ENCODE measurements at regions not wholly inside any gene's neighbourhood (a gene's known extent, or its start where the extent isn't known, plus 50 kb on each side); places are given as distances from the start of the nearest gene placed in this dataset.
A peak's percentile ranks its signal among the peaks of the same experiment; 100 is the strongest.

- no peak for DNase-seq (ENCODE audit: low read depth)
Measured at GRCh38 chr9:100671898-100672297, 94.0 kb downstream of the CAVIN4 start.

DNA sequence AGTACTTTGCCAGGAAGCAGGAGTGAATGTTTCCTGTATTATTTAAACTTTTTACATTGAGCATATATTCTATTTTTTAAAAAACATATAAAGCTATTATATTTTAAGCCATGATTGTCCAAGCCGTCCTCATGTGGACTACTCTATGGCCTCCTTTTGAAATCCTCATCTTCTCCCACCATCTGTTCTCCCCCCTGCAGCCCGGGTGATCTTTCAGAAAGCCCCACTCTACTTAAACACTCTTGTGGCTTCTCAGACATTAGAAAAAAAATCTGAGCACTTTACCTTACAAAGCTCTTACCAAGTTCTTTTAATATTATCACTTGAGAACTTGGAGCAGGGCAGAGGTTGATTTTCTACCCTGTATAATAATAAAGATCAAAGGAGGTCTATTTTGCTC, 95.4 kb downstream of the CAVIN4 start:
- H3K9me3 ChIP-seq (ENCODE audit: control insufficient read depth, low read length), result no peaks in the 10 kb centered on the region
- H3K9ac ChIP-seq (ENCODE audit: low read length), result no peak overlapping the region
- H3K27me3 ChIP-seq (replicated peaks; ENCODE audit: control insufficient read depth, insufficient read depth, low read length), result no peaks in the 10 kb centered on the region
- no peaks in the 10 kb centered on the region for H3K36me3 ChIP-seq (ENCODE audit: control insufficient read depth, insufficient read depth, low read length, severe bottlenecking)
- H3K4me3 ChIP-seq (ENCODE audit: low read length), result no peak overlapping the region
- H3K4me1 ChIP-seq (ENCODE audit: control insufficient read depth, insufficient read depth, low read length), result peaks cover 22% of the 10 kb centered on the region
- DNase-seq (ENCODE audit: low read depth), result no peak

More at GRCh38 chr9:100671898-100672297, 94.0 kb downstream of the CAVIN4 start:
- Histone ChIP-seq H3K9me3 (ENCODE audit: control insufficient read depth, low read length) (no peaks in the 10 kb centered on the region), H3K36me3 (ENCODE audit: control insufficient read depth, insufficient read depth, low read length, severe bottlenecking) (no peaks in the 10 kb centered on the region), H3K4me1 (ENCODE audit: control insufficient read depth, insufficient read depth, low read length) (peaks cover 22% of the 10 kb centered on the region), H3K4me3 (ENCODE audit: low read length) (no peak overlapping the region), H3K27me3 (replicated peaks; ENCODE audit: control insufficient read depth, insufficient read depth, low read length) (no peaks in the 10 kb centered on the region), H3K9ac (ENCODE audit: low read length) (no peak overlapping the region)

GRCh38 chr9:100674419-100675122, 96.7 kb downstream of the CAVIN4 start:
- Histone ChIP-seq H3K4me1 (ENCODE audit: control insufficient read depth, insufficient read depth, low read length) (peaks cover 22% of the 10 kb centered on the region), H3K27me3 (replicated peaks; ENCODE audit: control insufficient read depth, insufficient read depth, low read length) (no peaks in the 10 kb centered on the region), H3K9ac (ENCODE audit: low read length) (no peak overlapping the region), H3K36me3 (ENCODE audit: control insufficient read depth, insufficient read depth, low read length, severe bottlenecking) (no peaks in the 10 kb centered on the region), H3K9me3 (ENCODE audit: control insufficient read depth, low read length) (no peaks in the 10 kb centered on the region), H3K4me3 (ENCODE audit: low read length) (no peak overlapping the region)
- DNase-seq (ENCODE audit: low read depth), result peak; percentile 51

DNA sequence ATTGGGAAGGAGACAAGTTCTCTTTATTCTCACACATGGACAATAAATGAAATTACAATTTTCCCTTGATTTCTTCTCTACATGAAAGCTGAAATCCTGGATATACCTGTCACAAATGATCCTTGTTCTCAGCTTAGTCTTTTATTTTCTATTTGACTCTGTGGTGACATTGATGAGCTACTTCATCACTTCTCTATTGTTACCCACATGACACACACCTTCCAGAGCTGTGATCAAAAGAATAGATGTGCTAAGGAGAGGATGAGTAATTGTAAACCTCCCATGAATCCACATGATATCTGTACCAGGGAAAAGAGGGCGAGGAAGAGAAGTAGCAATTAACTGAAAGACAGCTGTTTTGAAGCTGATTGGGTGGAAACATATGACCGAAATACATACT, 102.0 kb downstream of the CAVIN4 start:
- no peak for DNase-seq (ENCODE audit: low read depth)
- Histone ChIP-seq H3K9me3 (ENCODE audit: control insufficient read depth, low read length) (no peaks in the 10 kb centered on the region), H3K4me1 (ENCODE audit: control insufficient read depth, insufficient read depth, low read length) (peaks cover 8% of the 10 kb centered on the region), H3K27me3 (replicated peaks; ENCODE audit: control insufficient read depth, insufficient read depth, low read length) (peaks cover 4% of the 10 kb centered on the region), H3K9ac (ENCODE audit: low read length) (no peak overlapping the region), H3K4me3 (ENCODE audit: low read length) (no peak overlapping the region), H3K36me3 (ENCODE audit: control insufficient read depth, insufficient read depth, low read length, severe bottlenecking) (no peaks in the 10 kb centered on the region)

DNA sequence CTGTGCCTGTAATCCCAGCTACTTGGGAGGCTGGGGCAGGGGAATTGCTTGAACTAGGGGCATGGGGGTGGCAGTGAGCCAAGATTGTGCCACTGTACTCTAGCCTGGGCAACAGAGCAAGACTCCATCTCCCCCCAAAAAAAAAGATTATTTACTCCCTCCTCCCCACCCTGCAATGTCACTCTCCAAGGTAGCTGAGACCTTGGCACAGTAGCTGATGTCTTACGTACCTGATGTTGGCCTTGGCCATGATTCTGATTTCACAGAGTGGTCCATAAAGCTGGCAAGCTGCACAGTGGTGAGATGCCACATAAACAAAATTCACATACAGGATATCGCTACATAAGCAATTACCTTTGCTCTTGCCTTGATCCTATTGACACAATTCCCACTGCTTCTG, 108.5 kb downstream of the CAVIN4 start:
- H3K4me3 ChIP-seq (ENCODE audit: low read length), result no peak overlapping the region
- H3K36me3 ChIP-seq (ENCODE audit: control insufficient read depth, insufficient read depth, low read length, severe bottlenecking), result no peaks in the 10 kb centered on the region
- H3K4me1 ChIP-seq (ENCODE audit: control insufficient read depth, insufficient read depth, low read length), result no peaks in the 10 kb centered on the region
- DNase-seq (ENCODE audit: low read depth), result no peak
- no peak overlapping the region for H3K9ac ChIP-seq (ENCODE audit: low read length)
- H3K9me3 ChIP-seq (ENCODE audit: control insufficient read depth, low read length), result no peaks in the 10 kb centered on the region
- peaks cover 4% of the 10 kb centered on the region for H3K27me3 ChIP-seq (replicated peaks; ENCODE audit: control insufficient read depth, insufficient read depth, low read length)

- Histone ChIP-seq H3K4me3 (ENCODE audit: low read length) (no peak overlapping the region), H3K9ac (ENCODE audit: low read length) (no peak overlapping the region), H3K36me3 (ENCODE audit: control insufficient read depth, insufficient read depth, low read length, severe bottlenecking) (no peaks in the 10 kb centered on the region), H3K9me3 (ENCODE audit: control insufficient read depth, low read length) (no peaks in the 10 kb centered on the region), H3K4me1 (ENCODE audit: control insufficient read depth, insufficient read depth, low read length) (no peaks in the 10 kb centered on the region), H3K27me3 (replicated peaks; ENCODE audit: control insufficient read depth, insufficient read depth, low read length) (no peaks in the 10 kb centered on the region)
- no peak for DNase-seq (ENCODE audit: low read depth)
Measured at GRCh38 chr9:100689635-100690034, 111.8 kb downstream of the CAVIN4 start.

DNA sequence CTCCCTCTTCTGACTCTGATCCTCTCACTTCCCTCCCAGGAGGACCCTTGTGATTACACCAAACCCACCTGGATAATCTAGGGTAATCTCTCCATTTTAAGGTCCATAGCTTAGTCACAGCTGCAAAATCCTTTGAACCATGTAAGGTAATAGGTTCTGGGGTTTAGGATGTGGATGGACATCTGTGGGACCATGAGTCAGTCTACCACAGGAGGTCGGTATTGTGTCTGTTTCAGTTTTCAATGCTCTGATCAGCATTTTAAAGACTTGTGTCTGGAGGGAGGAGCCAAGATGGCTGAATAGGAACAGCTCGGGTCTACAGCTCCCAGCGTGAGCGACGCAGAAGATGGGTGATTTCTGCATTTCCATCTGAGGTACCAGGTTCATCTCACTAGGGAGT, 112.6 kb downstream of the CAVIN4 start:
- Histone ChIP-seq H3K9me3 (ENCODE audit: control insufficient read depth, low read length) (no peaks in the 10 kb centered on the region), H3K4me3 (ENCODE audit: low read length) (no peak overlapping the region), H3K27me3 (replicated peaks; ENCODE audit: control insufficient read depth, insufficient read depth, low read length) (no peaks in the 10 kb centered on the region), H3K36me3 (ENCODE audit: control insufficient read depth, insufficient read depth, low read length, severe bottlenecking) (no peaks in the 10 kb centered on the region), H3K4me1 (ENCODE audit: control insufficient read depth, insufficient read depth, low read length) (no peaks in the 10 kb centered on the region), H3K9ac (ENCODE audit: low read length) (no peak overlapping the region)
- DNase-seq (ENCODE audit: low read depth), result no peak

- Histone ChIP-seq H3K4me1 (ENCODE audit: control insufficient read depth, insufficient read depth, low read length) (no peaks in the 10 kb centered on the region), H3K27me3 (replicated peaks; ENCODE audit: control insufficient read depth, insufficient read depth, low read length) (no peaks in the 10 kb centered on the region), H3K36me3 (ENCODE audit: control insufficient read depth, insufficient read depth, low read length, severe bottlenecking) (no peaks in the 10 kb centered on the region)
Measured at GRCh38 chr9:100697339-100697738, 119.5 kb downstream of the CAVIN4 start.

DNA sequence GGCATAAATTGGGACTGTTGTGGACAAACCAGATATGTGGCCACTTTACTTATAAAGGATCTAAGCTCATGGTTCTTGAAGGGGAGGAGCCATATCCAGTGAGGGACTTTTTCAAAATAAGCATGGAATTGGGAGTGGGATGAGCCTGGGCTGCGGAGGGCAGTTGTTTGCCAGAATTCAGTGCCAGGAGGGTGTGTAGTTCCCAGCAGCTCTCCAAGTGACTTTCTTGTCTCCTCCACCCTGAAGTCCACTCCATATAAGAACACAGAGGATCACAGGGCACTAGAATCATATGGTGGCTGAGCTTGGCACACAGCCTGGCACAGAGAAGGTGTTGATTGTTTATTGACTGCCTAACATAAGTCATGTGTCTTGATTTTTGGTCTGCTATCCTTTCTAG, 121.1 kb downstream of the CAVIN4 start:
- H3K9me3 ChIP-seq (ENCODE audit: control insufficient read depth, low read length), result no peaks in the 10 kb centered on the region
- no peak overlapping the region for H3K4me3 ChIP-seq (ENCODE audit: low read length)
- no peaks in the 10 kb centered on the region for H3K36me3 ChIP-seq (ENCODE audit: control insufficient read depth, insufficient read depth, low read length, severe bottlenecking)
- H3K9ac ChIP-seq (ENCODE audit: low read length), result no peak overlapping the region
- H3K4me1 ChIP-seq (ENCODE audit: control insufficient read depth, insufficient read depth, low read length), result no peaks in the 10 kb centered on the region
- peaks cover 5% of the 10 kb centered on the region for H3K27me3 ChIP-seq (replicated peaks; ENCODE audit: control insufficient read depth, insufficient read depth, low read length)
- no peak for DNase-seq (ENCODE audit: low read depth)

More at GRCh38 chr9:100697339-100697738, 119.5 kb downstream of the CAVIN4 start:
- Histone ChIP-seq H3K9ac (ENCODE audit: low read length) (no peak overlapping the region), H3K4me3 (ENCODE audit: low read length) (no peak overlapping the region), H3K9me3 (ENCODE audit: control insufficient read depth, low read length) (no peaks in the 10 kb centered on the region)
- no peak for DNase-seq (ENCODE audit: low read depth)

DNA sequence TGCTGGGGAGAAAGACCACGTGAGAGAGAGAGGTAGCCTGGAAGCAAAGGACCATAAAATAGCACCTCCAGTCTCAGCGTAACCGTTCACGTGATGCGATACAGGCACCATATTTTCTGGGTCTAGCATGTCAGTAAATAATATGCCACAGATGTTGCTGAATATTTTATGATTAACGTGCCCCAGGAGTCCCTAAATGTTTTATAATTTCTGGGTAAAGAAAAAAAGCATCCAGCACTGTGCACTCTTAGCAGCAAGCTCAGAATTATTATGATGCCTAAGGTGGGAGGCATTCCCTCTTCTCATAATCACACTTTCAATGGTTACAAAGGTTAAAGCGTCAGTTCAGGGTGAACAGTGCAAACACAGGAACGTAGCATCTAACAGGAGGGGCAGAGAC, 121.8 kb downstream of the CAVIN4 start:
- no peaks in the 10 kb centered on the region for H3K4me1 ChIP-seq (ENCODE audit: control insufficient read depth, insufficient read depth, low read length)

GRCh38 chr9:100700689-100701318, 122.9 kb downstream of the CAVIN4 start:
- DNase-seq (ENCODE audit: low read depth), result peak; percentile 25
- no peaks in the 10 kb centered on the region for H3K4me1 ChIP-seq (ENCODE audit: control insufficient read depth, insufficient read depth, low read length)

More for the DNA sequence above, 121.8 kb downstream of the CAVIN4 start:
- H3K27me3 ChIP-seq (replicated peaks; ENCODE audit: control insufficient read depth, insufficient read depth, low read length), result peaks cover 5% of the 10 kb centered on the region
- H3K9me3 ChIP-seq (ENCODE audit: control insufficient read depth, low read length), result no peaks in the 10 kb centered on the region
- DNase-seq (ENCODE audit: low read depth), result no peak
- H3K4me3 ChIP-seq (ENCODE audit: low read length), result no peak overlapping the region
- no peak overlapping the region for H3K9ac ChIP-seq (ENCODE audit: low read length)
- H3K36me3 ChIP-seq (ENCODE audit: control insufficient read depth, insufficient read depth, low read length, severe bottlenecking), result no peaks in the 10 kb centered on the region

More at GRCh38 chr9:100700689-100701318, 122.9 kb downstream of the CAVIN4 start:
- Histone ChIP-seq H3K36me3 (ENCODE audit: control insufficient read depth, insufficient read depth, low read length, severe bottlenecking) (no peaks in the 10 kb centered on the region), H3K27me3 (replicated peaks; ENCODE audit: control insufficient read depth, insufficient read depth, low read length) (peaks cover 5% of the 10 kb centered on the region), H3K9me3 (ENCODE audit: control insufficient read depth, low read length) (no peaks in the 10 kb centered on the region), H3K4me3 (ENCODE audit: low read length) (no peak overlapping the region), H3K9ac (ENCODE audit: low read length) (no peak overlapping the region)
